ENCODE measurements at regions not wholly inside any gene's neighbourhood (a gene's known extent, or its start where the extent isn't known, plus 50 kb on each side); places are given as distances from the start of the nearest gene placed in this dataset.

DNA sequence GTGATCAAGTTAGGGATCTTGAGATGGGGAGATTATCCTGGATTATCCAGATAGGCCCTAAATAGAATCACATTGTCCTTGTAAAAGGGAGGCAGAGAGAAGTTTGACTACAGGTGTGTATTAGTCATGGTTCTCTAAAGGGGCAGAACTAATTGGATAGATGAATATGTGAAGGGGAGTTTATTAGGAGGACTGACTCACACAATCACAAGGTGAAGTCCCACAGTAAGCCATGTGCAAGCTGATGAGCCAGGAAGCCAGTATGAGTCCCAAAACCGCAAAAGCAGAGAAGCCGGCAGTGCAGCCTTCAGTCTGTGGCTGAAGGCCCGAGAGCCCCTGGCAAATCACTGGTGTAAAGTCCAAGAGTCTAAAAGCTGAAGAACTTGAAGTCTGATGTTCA is 275.8 kb downstream of the KCNS3 start:
- Histone ChIP-seq H3K4me2 (ENCODE audit: low read depth, low read length) (no peak overlapping the region), H2AK9ac (replicated peaks; ENCODE audit: low read depth, low read length, poor library complexity) (no peak overlapping the region), H3K4me1 (ENCODE audit: control insufficient read depth, insufficient read depth, low read length) (no peaks in the 10 kb centered on the region), H3K9me1 (ENCODE audit: insufficient read depth, low read length) (no peaks in the 10 kb centered on the region), H3K4me3 (ENCODE audit: insufficient read depth, low read depth, low read length) (no peak overlapping the region), H4K8ac (ENCODE audit: low read depth in 2 of 2, low read length in 2 of 2) (no peak overlapping the region), H3K56ac (ENCODE audit: extremely low read depth, insufficient read depth, low read length) (no peak overlapping the region), H2AFZ (replicated peaks; ENCODE audit: low read length, poor library complexity) (no peak overlapping the region), H3K36me3 (ENCODE audit: control insufficient read depth, insufficient read depth, low read length) (no peaks in the 10 kb centered on the region), H2BK20ac (ENCODE audit: low read depth, low read length) (no peak overlapping the region), H3K4ac (ENCODE audit: low read depth, low read length) (no peak overlapping the region), H4K5ac (ENCODE audit: low read depth, low read length) (no peak overlapping the region), H4K20me1 (ENCODE audit: insufficient read depth, low read length) (no peaks in the 10 kb centered on the region), H4K91ac (ENCODE audit: insufficient read depth, low read depth, low read length) (no peak overlapping the region), H3K9ac (ENCODE audit: low read depth, low read length) (no peak overlapping the region), H3K79me1 (ENCODE audit: low read depth in 1 of 2, low read length in 2 of 2) (no peaks in the 10 kb centered on the region), H2BK5ac (ENCODE audit: low read depth, low read length, poor library complexity, severe bottlenecking) (no peak overlapping the region), H3K14ac (replicated peaks; ENCODE audit: low read depth, low read length) (no peak overlapping the region), H3K23ac (ENCODE audit: low read depth, low read length) (no peak overlapping the region), H3K27ac (ENCODE audit: insufficient read depth, low read length) (no peak overlapping the region), H2BK120ac (ENCODE audit: low read depth, low read length) (no peak overlapping the region), H2BK15ac (ENCODE audit: low read depth, low read length) (no peak overlapping the region), H3K9me3 (ENCODE audit: control insufficient read depth, insufficient read depth, low read length) (no peaks in the 10 kb centered on the region), H3K27me3 (ENCODE audit: control insufficient read depth, insufficient read depth, low read length) (peaks cover 10% of the 10 kb centered on the region), H3K18ac (ENCODE audit: low read depth, low read length) (no peak overlapping the region), H2AK5ac (ENCODE audit: low read depth, low read length) (no peak overlapping the region)
- CTCF ChIA-PET, result no interaction called here
- ATAC-seq (ENCODE audit: low read depth), result no peak
- in situ Hi-C loops (cut with MboI; ENCODE audit: low sequenced_read_pairs), result loop anchor here (25.0 kb wide), 1 partner anchor 292 kb away; no protein-coding TSS in a partner anchor
- intact Hi-C loops (cut with micrococcal nuclease), result loop anchor here (10.0 kb wide), 1 partner anchor 429 kb away; no protein-coding TSS in a partner anchor
- WGBS, 2 experiments (ENCODE audit: extremely low coverage in 2 of 2, insufficient read length in 1 of 2), result 84% methylated on average over 3 of the region's 3 CpGs; no CpG with 5 or more reads in 1 of the 2 experiments
- dilution Hi-C loops (cut with HindIII; ENCODE audit: low sequenced_read_pairs, unreplicated experiment), result no loop called here
- no TSS peak for BruUV-seq (replicated peaks)
- DNase-seq, result no peak
- POLR2A ChIA-PET (ENCODE audit: unreplicated experiment), result no interaction called here
- TF ChIP-seq NFE2L2 (IDR thresholded peaks at IDR 0.05; ENCODE audit: low read depth, low read length), result no peak
- TF ChIP-seq, protein P1, sequence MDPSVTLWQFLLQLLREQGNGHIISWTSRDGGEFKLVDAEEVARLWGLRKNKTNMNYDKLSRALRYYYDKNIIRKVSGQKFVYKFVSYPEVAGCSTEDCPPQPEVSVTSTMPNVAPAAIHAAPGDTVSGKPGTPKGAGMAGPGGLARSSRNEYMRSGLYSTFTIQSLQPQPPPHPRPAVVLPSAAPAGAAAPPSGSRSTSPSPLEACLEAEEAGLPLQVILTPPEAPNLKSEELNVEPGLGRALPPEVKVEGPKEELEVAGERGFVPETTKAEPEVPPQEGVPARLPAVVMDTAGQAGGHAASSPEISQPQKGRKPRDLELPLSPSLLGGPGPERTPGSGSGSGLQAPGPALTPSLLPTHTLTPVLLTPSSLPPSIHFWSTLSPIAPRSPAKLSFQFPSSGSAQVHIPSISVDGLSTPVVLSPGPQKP (IDR thresholded peaks at IDR 0.05; ENCODE audit: borderline replicate concordance, low read depth, low read length), result no peak
- no peak for TF ChIP-seq CHD1 (IDR thresholded peaks at IDR 0.05; ENCODE audit: low read depth, low read length)
- no peak for TF ChIP-seq RFX5 (IDR thresholded peaks at IDR 0.05; ENCODE audit: low read depth, low read length)
- no peak for TF ChIP-seq MAZ (IDR thresholded peaks at IDR 0.05; ENCODE audit: borderline replicate concordance, low read depth, low read length)
- TF ChIP-seq FOS (IDR thresholded peaks at IDR 0.05; ENCODE audit: low read depth, low read length), result no peak
- TF ChIP-seq BHLHE40 (IDR thresholded peaks at IDR 0.05; ENCODE audit: low read depth, low read length), result no peak
- no peak for TF ChIP-seq SMC3 (IDR thresholded peaks at IDR 0.05; ENCODE audit: low read depth, low read length)
- no peak for TF ChIP-seq POLR2A (IDR thresholded peaks at IDR 0.05; ENCODE audit: low read depth, low read length)

Measured in IMR-90 (cell line).